ENCODE measurements at regions not wholly inside any gene's neighbourhood (a gene's known extent, or its start where the extent isn't known, plus 50 kb on each side); places are given as distances from the start of the nearest gene placed in this dataset.

- Histone ChIP-seq H3K4me1 (ENCODE audit: control insufficient read depth, insufficient read depth, low read length) (no peaks in the 10 kb centered on the region), H3K9me3 (ENCODE audit: control insufficient read depth, low read length) (no peaks in the 10 kb centered on the region), H3K27ac (ENCODE audit: low read length) (no peak overlapping the region), H3K4me3 (ENCODE audit: low read length) (no peak overlapping the region), H3K27me3 (ENCODE audit: control insufficient read depth, insufficient read depth) (no peaks in the 10 kb centered on the region)
- no peak for DNase-seq
- 81% methylated on average over 5 of the region's 5 CpGs for WGBS
- intact Hi-C loops (cut with DNase I): no loop called here
- ATAC-seq: no peak
Observed at GRCh38 chr2:59875836-59876235, 677.6 kb downstream of the BCL11A start.

GRCh38 chr2:59874971-59875755, 678.3 kb downstream of the BCL11A start:
- intact Hi-C loops (cut with DNase I): no loop called here
- ATAC-seq (no peak), DNase-seq (no peak)
- Histone ChIP-seq H3K4me3 (ENCODE audit: low read length) (no peak overlapping the region), H3K4me1 (ENCODE audit: control insufficient read depth, insufficient read depth, low read length) (no peaks in the 10 kb centered on the region), H3K9me3 (ENCODE audit: control insufficient read depth, low read length) (no peaks in the 10 kb centered on the region), H3K27me3 (ENCODE audit: control insufficient read depth, insufficient read depth) (no peaks in the 10 kb centered on the region), H3K27ac (ENCODE audit: low read length) (no peak overlapping the region)
- 64% methylated on average over 2 of the region's 2 CpGs for WGBS

GRCh38 chr2:59874361-59874760, 679.1 kb downstream of the BCL11A start:
- H3K9me3 ChIP-seq (ENCODE audit: control insufficient read depth, low read length): no peaks in the 10 kb centered on the region
- H3K4me3 ChIP-seq (ENCODE audit: low read length): no peak overlapping the region
- no peaks in the 10 kb centered on the region for H3K27me3 ChIP-seq (ENCODE audit: control insufficient read depth, insufficient read depth)
- H3K27ac ChIP-seq (ENCODE audit: low read length): no peak overlapping the region
- H3K4me1 ChIP-seq (ENCODE audit: control insufficient read depth, insufficient read depth, low read length): no peaks in the 10 kb centered on the region
- ATAC-seq: no peak
- intact Hi-C loops (cut with DNase I): no loop called here
- no peak for DNase-seq
- WGBS: 86% methylated on average over 7 of the region's 7 CpGs

GRCh38 chr2:59871830-59872229, 681.6 kb downstream of the BCL11A start:
- intact Hi-C loops (cut with DNase I): no loop called here

GRCh38 chr2:59868981-59869380, 684.5 kb downstream of the BCL11A start:
- ATAC-seq: no peak
- WGBS: 69% methylated on average over 2 of the region's 2 CpGs
- Histone ChIP-seq H3K27ac (ENCODE audit: low read length) (no peak overlapping the region), H3K4me3 (ENCODE audit: low read length) (no peak overlapping the region), H3K9me3 (ENCODE audit: control insufficient read depth, low read length) (no peaks in the 10 kb centered on the region), H3K27me3 (ENCODE audit: control insufficient read depth, insufficient read depth) (no peaks in the 10 kb centered on the region), H3K4me1 (ENCODE audit: control insufficient read depth, insufficient read depth, low read length) (no peaks in the 10 kb centered on the region)
- no peak for DNase-seq
- intact Hi-C loops (cut with DNase I): no loop called here

More at GRCh38 chr2:59871830-59872229, 681.6 kb downstream of the BCL11A start:
- no peak for DNase-seq
- Histone ChIP-seq H3K4me1 (ENCODE audit: control insufficient read depth, insufficient read depth, low read length) (no peaks in the 10 kb centered on the region), H3K27ac (ENCODE audit: low read length) (no peak overlapping the region), H3K27me3 (ENCODE audit: control insufficient read depth, insufficient read depth) (no peaks in the 10 kb centered on the region), H3K4me3 (ENCODE audit: low read length) (no peak overlapping the region), H3K9me3 (ENCODE audit: control insufficient read depth, low read length) (no peaks in the 10 kb centered on the region)
- WGBS: 50% methylated on average over 3 of the region's 3 CpGs
- no peak for ATAC-seq

- no peak overlapping the region for H3K27ac ChIP-seq (ENCODE audit: low read length)
- H3K27me3 ChIP-seq (ENCODE audit: control insufficient read depth, insufficient read depth): no peaks in the 10 kb centered on the region
- DNase-seq (no peak), ATAC-seq (no peak)
- WGBS: 69% methylated on average over 3 of the region's 3 CpGs
- H3K4me3 ChIP-seq (ENCODE audit: low read length): no peak overlapping the region
- H3K9me3 ChIP-seq (ENCODE audit: control insufficient read depth, low read length): peaks cover 2% of the 10 kb centered on the region
- no peaks in the 10 kb centered on the region for H3K4me1 ChIP-seq (ENCODE audit: control insufficient read depth, insufficient read depth, low read length)
- intact Hi-C loops (cut with DNase I): no loop called here
Observed at GRCh38 chr2:59866436-59866835, 687.0 kb downstream of the BCL11A start.

- no peak overlapping the region for H3K27ac ChIP-seq (ENCODE audit: low read length)
- peaks cover 4% of the 10 kb centered on the region for H3K9me3 ChIP-seq (ENCODE audit: control insufficient read depth, low read length)
- no peaks in the 10 kb centered on the region for H3K4me1 ChIP-seq (ENCODE audit: control insufficient read depth, insufficient read depth, low read length)
- 92% methylated on average over 7 of the region's 7 CpGs for WGBS
- intact Hi-C loops (cut with DNase I): no loop called here
- H3K27me3 ChIP-seq (ENCODE audit: control insufficient read depth, insufficient read depth): no peaks in the 10 kb centered on the region
- ATAC-seq (no peak), DNase-seq (no peak)
- H3K4me3 ChIP-seq (ENCODE audit: low read length): no peak overlapping the region
Observed at GRCh38 chr2:59858540-59858939, 694.9 kb downstream of the BCL11A start.

GRCh38 chr2:59857109-59857508, 696.3 kb downstream of the BCL11A start:
- Histone ChIP-seq H3K27ac (ENCODE audit: low read length) (no peak overlapping the region), H3K27me3 (ENCODE audit: control insufficient read depth, insufficient read depth) (no peaks in the 10 kb centered on the region), H3K4me3 (ENCODE audit: low read length) (no peak overlapping the region), H3K9me3 (ENCODE audit: control insufficient read depth, low read length) (peaks cover 4% of the 10 kb centered on the region), H3K4me1 (ENCODE audit: control insufficient read depth, insufficient read depth, low read length) (no peaks in the 10 kb centered on the region)
- intact Hi-C loops (cut with DNase I): no loop called here
- ATAC-seq (no peak), DNase-seq (no peak)

GRCh38 chr2:59856391-59856790, 697.1 kb downstream of the BCL11A start:
- WGBS: 87% methylated on average over 3 of the region's 3 CpGs

GRCh38 chr2:59853032-59853431, 700.4 kb downstream of the BCL11A start:
- no peak for DNase-seq
- no peak overlapping the region for H3K27ac ChIP-seq (ENCODE audit: low read length)
- H3K4me3 ChIP-seq (ENCODE audit: low read length): no peak overlapping the region
- peaks cover 2% of the 10 kb centered on the region for H3K9me3 ChIP-seq (ENCODE audit: control insufficient read depth, low read length)
- WGBS: 71% methylated on average over 4 of the region's 4 CpGs
- ATAC-seq: no peak
- no peaks in the 10 kb centered on the region for H3K27me3 ChIP-seq (ENCODE audit: control insufficient read depth, insufficient read depth)
- H3K4me1 ChIP-seq (ENCODE audit: control insufficient read depth, insufficient read depth, low read length): no peaks in the 10 kb centered on the region
- intact Hi-C loops (cut with DNase I): no loop called here

More at GRCh38 chr2:59856391-59856790, 697.1 kb downstream of the BCL11A start:
- no peaks in the 10 kb centered on the region for H3K27me3 ChIP-seq (ENCODE audit: control insufficient read depth, insufficient read depth)
- H3K27ac ChIP-seq (ENCODE audit: low read length): no peak overlapping the region
- H3K4me3 ChIP-seq (ENCODE audit: low read length): no peak overlapping the region
- no peaks in the 10 kb centered on the region for H3K4me1 ChIP-seq (ENCODE audit: control insufficient read depth, insufficient read depth, low read length)
- DNase-seq: no peak
- no peak for ATAC-seq
- intact Hi-C loops (cut with DNase I): no loop called here
- H3K9me3 ChIP-seq (ENCODE audit: control insufficient read depth, low read length): peaks cover 2% of the 10 kb centered on the region

GRCh38 chr2:59851836-59852475, 701.5 kb downstream of the BCL11A start:
- H3K4me1 ChIP-seq (ENCODE audit: control insufficient read depth, insufficient read depth, low read length): no peaks in the 10 kb centered on the region
- no peaks in the 10 kb centered on the region for H3K27me3 ChIP-seq (ENCODE audit: control insufficient read depth, insufficient read depth)
- no peaks in the 10 kb centered on the region for H3K9me3 ChIP-seq (ENCODE audit: control insufficient read depth, low read length)
- no peak for ATAC-seq
- no peak for DNase-seq
- no peak overlapping the region for H3K4me3 ChIP-seq (ENCODE audit: low read length)
- intact Hi-C loops (cut with DNase I): no loop called here
- no peak overlapping the region for H3K27ac ChIP-seq (ENCODE audit: low read length)
